ENCODE measurements at regions not wholly inside any gene's neighbourhood (a gene's known extent, or its start where the extent isn't known, plus 50 kb on each side); places are given as distances from the start of the nearest gene placed in this dataset.
"Not testable (repeated sequence)": the region's sequence is repeated elsewhere in the genome, so short reads cannot be mapped to it uniquely, and the experiment has no call there.

- H3K27ac Mint-ChIP-seq; H3K27me3 Mint-ChIP-seq; H3K4me1 Mint-ChIP-seq; H3K4me3 ChIP-seq (ENCODE audit: low read depth, low read length); H3K4me1 ChIP-seq (ENCODE audit: control insufficient read depth, insufficient read depth, low read length, poor library complexity, severe bottlenecking); H3K27me3 ChIP-seq (ENCODE audit: control insufficient read depth, insufficient read depth, low read length); H3K9me3 Mint-ChIP-seq; H3K9me3 ChIP-seq (ENCODE audit: control insufficient read depth in 2 of 2, low read length in 2 of 2); ATAC-seq (ENCODE audit: low read depth in 2 of 2); H3K27ac ChIP-seq (ENCODE audit: insufficient read depth, low read length, poor library complexity, severe bottlenecking); H3K36me3 Mint-ChIP-seq; DNase-seq; H3K4me3 Mint-ChIP-seq; H3K36me3 ChIP-seq (ENCODE audit: control insufficient read depth, insufficient read depth, low read length): not testable (repeated sequence)
Observed at GRCh38 chr11:89575846-89576245, 84.7 kb upstream of the NOX4 start.

GRCh38 chr11:89577428-89577827 lies 86.3 kb upstream of the NOX4 start:
- H3K4me3 ChIP-seq (ENCODE audit: low read depth, low read length); H3K27ac Mint-ChIP-seq; H3K9me3 ChIP-seq (ENCODE audit: control insufficient read depth in 2 of 2, low read length in 2 of 2); ATAC-seq (ENCODE audit: low read depth in 2 of 2); H3K36me3 ChIP-seq (ENCODE audit: control insufficient read depth, insufficient read depth, low read length); H3K27me3 ChIP-seq (ENCODE audit: control insufficient read depth, insufficient read depth, low read length); H3K27me3 Mint-ChIP-seq; H3K4me1 ChIP-seq (ENCODE audit: control insufficient read depth, insufficient read depth, low read length, poor library complexity, severe bottlenecking); H3K36me3 Mint-ChIP-seq; H3K27ac ChIP-seq (ENCODE audit: insufficient read depth, low read length, poor library complexity, severe bottlenecking); H3K4me3 Mint-ChIP-seq; H3K4me1 Mint-ChIP-seq; H3K9me3 Mint-ChIP-seq; DNase-seq: not testable (repeated sequence)

GRCh38 chr11:89583580-89583979 lies 92.4 kb upstream of the NOX4 start:
- no peak overlapping the region for H3K4me3 Mint-ChIP-seq
- no peaks in the 10 kb centered on the region for H3K36me3 ChIP-seq (ENCODE audit: control insufficient read depth, insufficient read depth, low read length)
- no peak overlapping the region for H3K27ac ChIP-seq (ENCODE audit: insufficient read depth, low read length, poor library complexity, severe bottlenecking)
- H3K27me3 Mint-ChIP-seq, result no peaks in the 10 kb centered on the region
- H3K27me3 ChIP-seq (ENCODE audit: control insufficient read depth, insufficient read depth, low read length), result no peaks in the 10 kb centered on the region
- no peak overlapping the region for H3K27ac Mint-ChIP-seq
- no peak overlapping the region for H3K4me3 ChIP-seq (ENCODE audit: low read depth, low read length)
- peaks cover 0 to 6% (median 2%) of the 10 kb centered on the region in 7 donors for H3K9me3 Mint-ChIP-seq
- no peaks in the 10 kb centered on the region for H3K4me1 Mint-ChIP-seq
- no peak for DNase-seq
- no peak for ATAC-seq (ENCODE audit: low read depth in 2 of 2)
- H3K4me1 ChIP-seq (ENCODE audit: control insufficient read depth, insufficient read depth, low read length, poor library complexity, severe bottlenecking), result no peaks in the 10 kb centered on the region
- H3K9me3 ChIP-seq (ENCODE audit: control insufficient read depth in 2 of 2, low read length in 2 of 2), result no peaks in the 10 kb centered on the region
- H3K36me3 Mint-ChIP-seq, result no peaks in the 10 kb centered on the region

- not testable (repeated sequence) for H3K4me1 Mint-ChIP-seq; H3K9me3 ChIP-seq (ENCODE audit: control insufficient read depth in 2 of 2, low read length in 2 of 2)
Observed at GRCh38 chr11:89585046-89585445, 93.9 kb upstream of the NOX4 start.

GRCh38 chr11:89585471-89585870 lies 94.3 kb upstream of the NOX4 start:
- H3K9me3 Mint-ChIP-seq; H3K4me1 Mint-ChIP-seq; H3K27me3 ChIP-seq (ENCODE audit: control insufficient read depth, insufficient read depth, low read length); H3K4me3 ChIP-seq (ENCODE audit: low read depth, low read length); H3K27ac ChIP-seq (ENCODE audit: insufficient read depth, low read length, poor library complexity, severe bottlenecking); H3K4me1 ChIP-seq (ENCODE audit: control insufficient read depth, insufficient read depth, low read length, poor library complexity, severe bottlenecking); DNase-seq; H3K36me3 Mint-ChIP-seq; H3K36me3 ChIP-seq (ENCODE audit: control insufficient read depth, insufficient read depth, low read length); H3K9me3 ChIP-seq (ENCODE audit: control insufficient read depth in 2 of 2, low read length in 2 of 2); H3K27ac Mint-ChIP-seq; H3K4me3 Mint-ChIP-seq; H3K27me3 Mint-ChIP-seq; ATAC-seq (ENCODE audit: low read depth in 2 of 2): not testable (repeated sequence)

More at GRCh38 chr11:89585046-89585445, 93.9 kb upstream of the NOX4 start:
- not testable (repeated sequence) for H3K9me3 Mint-ChIP-seq; H3K4me3 ChIP-seq (ENCODE audit: low read depth, low read length); H3K36me3 Mint-ChIP-seq; H3K4me3 Mint-ChIP-seq; H3K27ac Mint-ChIP-seq; ATAC-seq (ENCODE audit: low read depth in 2 of 2); H3K27me3 ChIP-seq (ENCODE audit: control insufficient read depth, insufficient read depth, low read length); H3K4me1 ChIP-seq (ENCODE audit: control insufficient read depth, insufficient read depth, low read length, poor library complexity, severe bottlenecking); H3K27ac ChIP-seq (ENCODE audit: insufficient read depth, low read length, poor library complexity, severe bottlenecking); DNase-seq; H3K36me3 ChIP-seq (ENCODE audit: control insufficient read depth, insufficient read depth, low read length); H3K27me3 Mint-ChIP-seq

GRCh38 chr11:89589413-89589812 lies 98.2 kb upstream of the NOX4 start:
- H3K27me3 Mint-ChIP-seq; H3K36me3 Mint-ChIP-seq; DNase-seq; H3K27ac ChIP-seq (ENCODE audit: insufficient read depth, low read length, poor library complexity, severe bottlenecking); H3K4me3 Mint-ChIP-seq; H3K36me3 ChIP-seq (ENCODE audit: control insufficient read depth, insufficient read depth, low read length); H3K9me3 Mint-ChIP-seq; H3K27me3 ChIP-seq (ENCODE audit: control insufficient read depth, insufficient read depth, low read length); H3K4me1 Mint-ChIP-seq; H3K4me3 ChIP-seq (ENCODE audit: low read depth, low read length); H3K9me3 ChIP-seq (ENCODE audit: control insufficient read depth in 2 of 2, low read length in 2 of 2); H3K4me1 ChIP-seq (ENCODE audit: control insufficient read depth, insufficient read depth, low read length, poor library complexity, severe bottlenecking); H3K27ac Mint-ChIP-seq; ATAC-seq (ENCODE audit: low read depth in 2 of 2): not testable (repeated sequence)

- not testable (repeated sequence) for H3K27ac ChIP-seq (ENCODE audit: insufficient read depth, low read length, poor library complexity, severe bottlenecking); H3K9me3 ChIP-seq (ENCODE audit: control insufficient read depth in 2 of 2, low read length in 2 of 2); H3K4me1 ChIP-seq (ENCODE audit: control insufficient read depth, insufficient read depth, low read length, poor library complexity, severe bottlenecking); H3K27ac Mint-ChIP-seq; H3K4me3 ChIP-seq (ENCODE audit: low read depth, low read length); H3K9me3 Mint-ChIP-seq; ATAC-seq (ENCODE audit: low read depth in 2 of 2); DNase-seq; H3K36me3 ChIP-seq (ENCODE audit: control insufficient read depth, insufficient read depth, low read length); H3K27me3 Mint-ChIP-seq; H3K4me3 Mint-ChIP-seq; H3K4me1 Mint-ChIP-seq; H3K27me3 ChIP-seq (ENCODE audit: control insufficient read depth, insufficient read depth, low read length); H3K36me3 Mint-ChIP-seq
Observed at GRCh38 chr11:89590008-89590632, 98.9 kb upstream of the NOX4 start.

GRCh38 chr11:89601263-89601662 lies 108.8 kb upstream of the TRIM77 start:
- H3K36me3 Mint-ChIP-seq; H3K27me3 Mint-ChIP-seq; H3K27ac Mint-ChIP-seq; H3K4me3 Mint-ChIP-seq; H3K4me3 ChIP-seq (ENCODE audit: low read depth, low read length); H3K27me3 ChIP-seq (ENCODE audit: control insufficient read depth, insufficient read depth, low read length); H3K4me1 ChIP-seq (ENCODE audit: control insufficient read depth, insufficient read depth, low read length, poor library complexity, severe bottlenecking); H3K9me3 ChIP-seq (ENCODE audit: control insufficient read depth in 2 of 2, low read length in 2 of 2); H3K4me1 Mint-ChIP-seq; H3K27ac ChIP-seq (ENCODE audit: insufficient read depth, low read length, poor library complexity, severe bottlenecking); H3K36me3 ChIP-seq (ENCODE audit: control insufficient read depth, insufficient read depth, low read length); DNase-seq; ATAC-seq (ENCODE audit: low read depth in 2 of 2): not testable (repeated sequence)
- peaks cover 0 to 11% (median 2%) of the 10 kb centered on the region in 7 donors for H3K9me3 Mint-ChIP-seq

Measured in CD4-positive, CD25-positive, alpha-beta regulatory T cell (primary cell).